SIG-M5 treated with dmso at 0.1 percent for 504 hours (cell line): ENCODE measurements at regions not wholly inside any gene's neighbourhood (a gene's known extent, or its start where the extent isn't known, plus 50 kb on each side); places are given as distances from the start of the nearest gene placed in this dataset.
A peak's percentile ranks its signal among the peaks of the same experiment; 100 is the strongest.

Experiments used
- DNase-seq: peaks from one replicate; lab custom pipeline; 2025; ENCODE audit not compliant: unreplicated experiment; lab: John Stamatoyannopoulos, UW

DNA sequence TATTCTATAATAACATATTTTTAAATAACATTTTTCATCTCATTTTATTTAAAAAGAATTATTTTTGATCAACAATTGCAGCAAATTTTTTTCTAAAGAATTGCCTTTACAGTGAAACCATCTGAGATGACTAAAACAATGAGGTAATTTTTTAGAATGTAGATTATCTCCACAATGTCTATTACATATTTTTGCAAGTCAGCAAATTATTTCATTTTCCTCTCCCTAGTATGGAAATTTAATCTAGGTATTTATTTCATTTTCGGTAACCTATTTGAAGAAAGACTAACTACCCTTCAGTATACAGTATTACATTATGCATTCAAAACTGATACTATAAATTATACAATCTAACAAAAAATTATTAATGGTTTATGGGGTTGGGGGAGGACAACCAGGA, 213.2 kb upstream of the SP4 start:
- no peak for DNase-seq

DNA sequence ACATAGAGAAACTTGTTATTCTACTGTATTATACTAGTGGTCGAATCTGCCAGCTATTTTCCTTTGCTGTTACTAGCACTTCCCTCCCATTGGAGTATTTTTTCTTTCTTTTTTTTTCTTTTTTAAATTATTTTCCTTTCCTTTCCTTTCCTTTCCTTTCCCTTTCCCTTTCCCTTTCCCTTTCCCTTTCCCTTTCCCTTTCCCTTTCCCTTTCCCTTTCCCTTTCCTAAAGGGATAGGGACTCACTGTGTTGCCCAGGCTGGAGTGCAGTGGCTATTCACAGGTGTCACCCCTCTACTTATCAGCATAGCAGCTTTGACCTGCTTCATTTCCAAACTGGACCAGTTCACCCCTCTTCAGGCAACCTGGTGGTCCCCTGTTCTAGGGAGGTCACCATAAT, 212.6 kb upstream of the SP4 start:
- no peak for DNase-seq

- DNase-seq, result no peak
These were observed 210.5 kb upstream of the SP4 start for GRCh38 chr7:21217365-21217764.

- DNase-seq, result no peak
These were observed 209.7 kb upstream of the SP4 start for GRCh38 chr7:21218155-21218554.

DNA sequence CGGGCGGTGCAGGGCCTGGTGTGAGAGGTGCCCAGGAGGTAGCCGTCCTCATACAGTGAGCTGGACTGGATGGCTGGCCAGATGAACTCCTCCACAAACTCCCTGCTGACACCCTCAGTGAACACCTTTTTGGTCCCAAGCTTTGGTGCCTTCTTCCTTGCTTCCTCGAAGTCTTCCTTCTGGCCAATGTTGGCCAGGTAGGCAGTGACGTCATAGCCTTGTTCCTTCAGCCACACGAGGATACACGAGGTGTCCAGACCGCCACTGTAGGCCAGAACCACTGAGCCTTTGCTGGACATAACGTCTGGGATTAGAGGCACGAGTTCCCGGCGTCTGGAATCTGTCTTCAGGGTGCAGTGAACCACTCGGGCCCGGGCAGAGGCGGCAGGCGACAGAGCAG, 206.8 kb upstream of the SP4 start:
- no peak for DNase-seq

DNA sequence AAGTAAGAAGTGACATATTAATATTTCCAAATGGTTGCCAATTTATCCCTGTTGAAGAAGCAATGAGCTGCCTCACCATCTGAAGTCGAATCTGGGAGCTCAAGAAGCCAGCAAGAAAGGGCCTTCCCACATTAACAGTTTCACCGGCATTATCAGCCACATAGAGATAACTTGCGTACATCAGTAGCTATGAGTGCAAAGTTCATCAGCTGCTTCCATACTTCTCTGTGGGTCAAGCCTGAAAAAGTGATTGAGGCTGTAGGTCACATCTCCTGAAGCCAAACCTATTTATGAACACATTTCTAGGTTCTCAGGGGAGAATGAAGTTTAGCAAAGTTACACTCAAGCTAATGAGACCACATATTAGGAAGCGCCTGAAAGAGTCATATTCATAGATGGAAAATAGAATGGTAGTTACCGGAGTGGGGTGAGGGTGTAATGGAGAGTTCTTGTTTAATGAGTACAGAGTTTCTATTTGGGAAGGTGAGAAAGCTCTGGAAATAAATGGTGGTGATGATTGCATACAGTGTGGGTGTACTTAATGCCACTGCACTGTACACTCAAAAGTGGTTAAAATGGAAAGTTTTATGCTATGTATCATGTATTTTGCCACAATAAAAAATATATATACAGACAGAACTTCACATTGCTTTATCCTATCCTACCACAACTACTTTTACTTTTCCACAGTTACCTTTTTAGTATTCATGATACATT, 189.3 kb upstream of the SP4 start:
- DNase-seq, result no peak

DNA sequence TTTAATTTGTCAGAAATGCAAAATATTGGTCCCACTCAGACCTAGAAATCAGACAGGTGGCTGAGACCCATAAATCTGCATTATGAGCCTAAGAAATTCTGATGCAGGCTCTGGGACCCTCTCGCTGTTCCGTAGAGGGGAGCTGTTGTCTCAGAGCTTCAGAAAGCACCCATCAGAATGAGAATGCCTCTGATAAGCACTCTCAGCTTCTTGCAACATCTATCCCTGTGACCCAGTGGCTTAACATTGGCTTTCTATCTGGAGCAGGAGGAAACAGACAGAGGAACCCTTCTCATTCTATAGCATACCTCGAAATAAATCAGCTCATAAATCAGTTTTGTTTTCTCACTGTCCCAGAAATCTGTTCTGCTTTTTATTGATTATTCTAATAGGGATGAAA, 184.6 kb upstream of the SP4 start:
- no peak for DNase-seq

DNA sequence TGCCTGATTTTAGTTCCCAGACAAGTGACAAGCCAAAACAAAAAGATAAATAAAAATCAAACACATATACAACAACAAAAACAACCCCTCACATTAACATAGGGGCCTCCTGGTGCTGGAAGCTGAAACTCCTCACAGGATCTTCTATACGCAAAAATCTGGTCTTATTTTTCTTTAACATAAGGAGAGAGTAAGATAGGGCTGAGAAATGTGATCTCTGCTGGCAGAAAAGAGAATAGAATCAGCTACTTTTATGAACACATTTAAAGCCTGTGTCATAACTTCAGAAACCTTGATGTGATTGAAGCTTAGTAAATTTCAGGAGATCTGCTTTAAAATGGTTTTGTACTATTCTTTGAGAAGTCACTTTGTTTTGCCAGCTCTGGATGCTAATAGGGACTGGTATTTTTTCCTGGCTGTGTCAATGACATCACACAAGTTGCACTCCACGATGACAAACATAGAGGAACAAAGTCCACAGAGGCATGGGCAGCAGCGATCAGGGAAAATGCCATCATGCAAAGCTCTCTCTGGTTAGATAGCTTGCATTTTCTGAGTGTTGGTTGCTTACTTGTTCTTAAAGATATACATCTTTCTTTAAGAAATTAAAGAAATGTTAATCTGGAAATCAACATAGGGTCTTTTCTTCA, 176.6 kb upstream of the SP4 start:
- no peak for DNase-seq

GRCh38 chr7:21253740-21254687, 173.9 kb upstream of the SP4 start:
- DNase-seq, result peak; percentile 34

DNA sequence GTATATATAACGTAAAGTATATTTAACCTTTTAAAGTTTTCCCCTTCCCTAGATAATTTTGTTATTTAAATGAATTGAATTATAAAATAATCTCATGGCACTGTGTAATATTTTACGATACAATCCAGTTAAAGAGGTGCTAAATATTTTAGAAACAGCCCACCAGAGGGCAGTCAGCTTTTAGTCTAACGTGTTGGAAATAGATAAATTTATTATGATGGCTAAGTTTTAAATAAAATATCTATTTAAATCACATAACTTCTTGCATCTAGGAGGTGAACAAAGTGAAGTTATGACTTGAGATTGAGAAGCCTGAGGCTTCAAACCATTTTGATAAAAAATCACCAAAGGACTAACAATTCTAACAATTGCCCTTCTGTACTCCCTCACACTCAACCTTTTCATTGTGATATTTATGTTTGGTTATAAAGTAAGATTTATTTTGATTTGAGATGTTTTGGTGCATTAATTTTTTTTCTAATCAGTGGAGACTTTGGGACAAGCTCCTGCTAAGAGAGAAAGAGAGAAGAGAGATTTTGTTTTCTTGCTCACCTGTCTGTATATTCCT, 171.5 kb upstream of the SP4 start:
- peak; percentile 43 for DNase-seq

- DNase-seq, result no peak
These were observed 166.9 kb upstream of the SP4 start for GRCh38 chr7:21260939-21261338.

GRCh38 chr7:21261627-21262594, 166.0 kb upstream of the SP4 start:
- DNase-seq, result peak; percentile 64

DNA sequence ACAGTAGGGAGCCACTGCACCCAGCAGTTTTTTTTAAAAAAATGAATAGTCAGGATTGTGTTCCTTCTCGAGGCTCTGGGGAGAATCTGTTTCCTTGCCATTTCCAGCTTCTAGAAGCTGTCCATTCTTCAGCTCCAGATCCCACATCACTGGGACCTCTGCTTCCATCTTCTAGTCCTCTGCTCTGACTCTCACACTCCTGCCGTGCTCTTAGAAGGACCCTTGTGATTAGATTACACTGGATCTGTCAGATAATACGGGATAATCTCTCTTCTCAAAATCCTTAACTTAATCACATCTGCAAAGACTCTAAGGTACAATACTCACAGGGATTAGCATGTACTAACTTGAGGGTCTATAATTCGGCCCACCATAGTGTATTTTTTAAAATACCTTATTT, 158.9 kb upstream of the SP4 start:
- no peak for DNase-seq

GRCh38 chr7:21276471-21277035, 151.3 kb upstream of the SP4 start:
- no peak for DNase-seq

GRCh38 chr7:21278944-21279343, 148.9 kb upstream of the SP4 start:
- no peak for DNase-seq

GRCh38 chr7:21281193-21281592, 146.7 kb upstream of the SP4 start:
- DNase-seq, result peak; percentile 94

DNA sequence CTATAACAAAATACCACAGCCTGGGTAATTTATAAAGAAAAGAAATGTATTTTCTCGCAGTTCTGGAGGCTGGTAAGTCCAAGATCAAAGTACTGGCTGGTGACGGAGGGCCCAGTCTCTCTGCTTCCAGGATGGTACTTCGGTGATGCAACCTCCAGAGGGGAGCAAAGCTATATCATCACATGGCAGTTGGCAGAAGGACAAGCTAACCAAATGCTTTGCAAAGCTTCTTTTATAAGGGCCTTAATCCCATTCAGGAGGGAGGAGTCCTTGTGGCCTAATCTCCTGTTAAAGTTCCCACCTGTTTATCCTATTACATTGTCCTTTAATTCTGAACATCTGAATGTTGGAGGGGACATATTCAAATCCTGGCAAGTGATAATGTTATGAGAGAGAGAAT, 134.1 kb upstream of the SP4 start:
- DNase-seq, result no peak

DNA sequence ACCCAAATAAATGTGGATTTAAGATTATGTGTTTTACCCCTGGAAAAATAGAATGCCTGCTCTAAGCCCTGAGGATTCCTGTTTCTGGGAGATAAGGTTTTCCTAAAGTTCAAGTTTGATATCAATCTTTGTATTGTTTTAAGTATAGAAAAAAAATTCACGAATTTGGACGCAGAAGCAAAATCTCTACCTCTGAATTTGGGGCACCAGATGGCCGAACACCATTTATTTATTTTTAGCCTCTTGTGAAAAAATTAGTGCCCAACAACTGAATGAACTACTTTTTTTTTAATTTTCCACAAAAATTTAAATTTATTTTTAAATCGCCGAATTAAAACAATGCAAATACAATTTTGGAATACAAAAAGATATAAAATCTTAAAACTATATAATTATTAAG, 128.1 kb upstream of the SP4 start:
- DNase-seq, result no peak

GRCh38 chr7:21300692-21301091, 127.2 kb upstream of the SP4 start:
- peak; percentile 10 for DNase-seq

DNA sequence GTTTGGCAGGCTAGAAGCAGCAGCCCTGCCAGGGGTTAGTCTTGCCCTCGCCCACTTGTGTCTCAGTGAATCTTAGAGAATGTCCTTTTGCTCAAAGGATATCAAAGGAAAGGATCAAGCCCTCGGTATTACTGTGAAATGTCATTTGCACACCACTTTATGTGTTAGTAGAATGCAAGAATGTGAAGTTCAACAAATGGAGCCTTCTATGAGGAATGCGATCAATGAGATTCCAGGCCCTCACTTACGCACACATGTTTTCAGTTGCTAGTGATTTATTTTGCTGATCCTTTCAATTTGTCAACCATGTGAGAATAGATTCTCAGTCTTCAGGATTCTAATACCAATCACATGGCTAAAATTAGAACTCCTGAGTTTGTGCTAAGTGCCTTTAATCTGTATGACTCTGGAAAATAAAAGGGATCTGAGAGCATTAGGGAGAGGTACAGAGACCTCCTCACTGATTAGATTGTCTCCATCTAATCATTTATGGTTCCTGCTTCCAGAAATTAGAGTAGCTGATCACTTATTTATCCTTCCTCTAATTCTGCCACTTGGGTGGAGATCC, 123.0 kb upstream of the SP4 start:
- no peak for DNase-seq
